Upper lobe of left lung (tissue), 4 donors: ENCODE measurements at regions not wholly inside any gene's neighbourhood (a gene's known extent, or its start where the extent isn't known, plus 50 kb on each side); places are given as distances from the start of the nearest gene placed in this dataset.

Experiments
- POLR2A ChIP-seq, 4 donors: fragments of 450-650 bp; IDR thresholded peaks; one replicate each; pipeline ENCODE4 v1.5.1; 2016 to 2017; ENCODE audit warnings: antibody characterized with exemption in 4 of 4, mild to moderate bottlenecking in 2 of 4
- POLR2AphosphoS5 ChIP-seq, 2 donors: sonication (generic); formaldehyde crosslinking; IDR thresholded peaks; one replicate each; pipeline ENCODE4 v1.5.1; 2017; ENCODE audit warnings: antibody characterized with exemption in 2 of 2
- TF ChIP-seq, protein P1 (sequence below), 6 experiments: fragments of 450-650 bp in 4 of 6; fragments of 200-600 bp in 2 of 6; sonication (generic) in 2 of 6; IDR thresholded peaks; one replicate each; pipeline ENCODE4 v1.5.1; 2016 to 2019; ENCODE audit warnings: antibody characterized with exemption in 6 of 6

GRCh38 chr2:16522031-16522831 is 143.4 kb downstream of the CYRIA start:
- TF ChIP-seq POLR2AphosphoS5 (IDR thresholded peaks at IDR 0.05) (no peak), POLR2A (IDR thresholded peaks at IDR 0.05) (no peak)
- TF ChIP-seq, protein P1, sequence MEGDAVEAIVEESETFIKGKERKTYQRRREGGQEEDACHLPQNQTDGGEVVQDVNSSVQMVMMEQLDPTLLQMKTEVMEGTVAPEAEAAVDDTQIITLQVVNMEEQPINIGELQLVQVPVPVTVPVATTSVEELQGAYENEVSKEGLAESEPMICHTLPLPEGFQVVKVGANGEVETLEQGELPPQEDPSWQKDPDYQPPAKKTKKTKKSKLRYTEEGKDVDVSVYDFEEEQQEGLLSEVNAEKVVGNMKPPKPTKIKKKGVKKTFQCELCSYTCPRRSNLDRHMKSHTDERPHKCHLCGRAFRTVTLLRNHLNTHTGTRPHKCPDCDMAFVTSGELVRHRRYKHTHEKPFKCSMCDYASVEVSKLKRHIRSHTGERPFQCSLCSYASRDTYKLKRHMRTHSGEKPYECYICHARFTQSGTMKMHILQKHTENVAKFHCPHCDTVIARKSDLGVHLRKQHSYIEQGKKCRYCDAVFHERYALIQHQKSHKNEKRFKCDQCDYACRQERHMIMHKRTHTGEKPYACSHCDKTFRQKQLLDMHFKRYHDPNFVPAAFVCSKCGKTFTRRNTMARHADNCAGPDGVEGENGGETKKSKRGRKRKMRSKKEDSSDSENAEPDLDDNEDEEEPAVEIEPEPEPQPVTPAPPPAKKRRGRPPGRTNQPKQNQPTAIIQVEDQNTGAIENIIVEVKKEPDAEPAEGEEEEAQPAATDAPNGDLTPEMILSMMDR (IDR thresholded peaks at IDR 0.05) = no peak
